Activated naive CD4-positive, alpha-beta T cell treated with anti-CD3 and anti-CD28 coated beads for 36 hours (primary cell): ENCODE measurements at regions not wholly inside any gene's neighbourhood (a gene's known extent, or its start where the extent isn't known, plus 50 kb on each side); places are given as distances from the start of the nearest gene placed in this dataset.
"Not testable (repeated sequence)": the region's sequence is repeated elsewhere in the genome, so short reads cannot be mapped to it uniquely, and the experiment has no call there.

Experiments used
- CTCF ChIA-PET: fragments of 350-600 bp; sonication (Branson Sonifier 250); formaldehyde crosslinking; loops from one replicate; lab custom pipeline; 2021; ENCODE audit warnings: antibody characterized with exemption; lab: Charles Lee
- DNase-seq: peaks from one replicate; pipeline ENCODE4 v3.0.0-alpha.2; 2020
- H3K27ac Mint-ChIP-seq: one replicate; pipeline ENCODE4 v1.8.0; 2021; ENCODE audit warnings: mild to moderate bottlenecking, mixed read lengths
- H3K27me3 Mint-ChIP-seq: one replicate; pipeline ENCODE4 v1.8.0; 2021; ENCODE audit warnings: low read depth, mixed read lengths
- H3K36me3 Mint-ChIP-seq: one replicate; pipeline ENCODE4 v1.8.0; 2021; ENCODE audit warnings: low read depth, mixed read lengths
- H3K4me1 Mint-ChIP-seq: one replicate; pipeline ENCODE4 v1.8.0; 2021; ENCODE audit warnings: low read depth, mixed read lengths
- H3K4me3 Mint-ChIP-seq: one replicate; pipeline ENCODE4 v1.8.0; 2021; ENCODE audit warnings: mild to moderate bottlenecking, moderate library complexity, mixed read lengths
- H3K9me3 Mint-ChIP-seq: one replicate; pipeline ENCODE4 v1.8.0; 2021; ENCODE audit warnings: mixed read lengths
- intact Hi-C: fragments of 100-400 bp; cut with micrococcal nuclease; formaldehyde crosslinking; loops from one replicate; pipeline ENCODE4 v1.15.1; 2023

DNA sequence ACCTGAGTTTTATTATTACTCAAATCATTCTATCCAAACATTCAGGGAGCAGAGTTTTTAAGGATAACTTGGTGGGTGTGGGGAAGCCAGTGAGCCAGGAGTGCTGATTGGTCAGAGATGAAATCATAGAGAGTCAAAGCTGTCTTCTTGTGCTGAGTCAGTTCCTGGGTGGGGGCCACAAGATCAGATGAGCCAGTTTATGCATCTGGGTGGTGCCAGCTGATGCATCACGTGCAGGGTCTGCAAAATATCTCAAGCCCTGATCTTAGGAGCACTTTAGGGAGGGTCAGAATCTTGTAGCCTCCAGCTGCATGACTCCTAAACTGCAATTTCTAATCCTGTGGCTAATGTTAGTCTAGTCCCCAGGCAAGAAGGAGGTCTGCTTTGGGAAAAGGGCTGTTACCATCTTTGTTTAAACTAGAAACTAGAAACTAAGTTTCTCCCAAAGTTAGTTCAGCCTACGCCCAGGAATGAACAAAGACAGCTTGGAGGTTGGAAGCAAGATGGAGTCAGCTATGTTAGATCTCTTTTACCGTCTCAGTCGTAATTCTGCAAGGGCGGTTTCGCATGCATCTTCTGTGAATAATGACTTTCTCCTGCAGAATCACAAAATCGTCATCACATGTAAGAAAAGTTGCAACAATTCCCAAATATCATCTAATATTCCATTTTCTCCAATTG, 97.5 kb downstream of the ZNF664 start:
- not testable (repeated sequence) for H3K9me3 Mint-ChIP-seq, DNase-seq

DNA sequence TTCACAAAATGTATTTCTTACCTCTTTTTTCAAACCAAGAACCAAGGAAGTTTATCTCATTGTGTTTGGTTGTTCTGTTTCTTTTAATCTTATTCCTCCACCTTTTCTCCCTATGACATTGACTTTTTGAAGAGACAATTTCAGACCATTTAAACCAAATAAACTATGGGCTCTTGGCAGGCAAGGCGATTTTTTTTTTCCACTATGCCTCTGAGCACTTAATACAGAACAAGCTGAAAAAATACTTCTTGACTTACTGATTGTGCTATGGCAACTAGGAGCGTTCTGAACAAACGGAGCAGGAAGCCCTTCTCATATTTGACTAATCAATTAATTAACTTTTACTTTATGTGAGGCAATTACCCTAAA, 98.0 kb downstream of the ZNF664 start:
- CTCF ChIA-PET = no interaction called here
- H3K36me3 Mint-ChIP-seq = peaks cover 1% of the 10 kb centered on the region
- no peaks in the 10 kb centered on the region for H3K27me3 Mint-ChIP-seq
- intact Hi-C loops = no loop called here
- no peak for DNase-seq
- H3K4me1 Mint-ChIP-seq = no peaks in the 10 kb centered on the region
- no peak overlapping the region for H3K4me3 Mint-ChIP-seq
- peaks cover 3% of the 10 kb centered on the region for H3K9me3 Mint-ChIP-seq
- H3K27ac Mint-ChIP-seq = no peak overlapping the region

More for the DNA sequence above, 97.5 kb downstream of the ZNF664 start:
- H3K27me3 Mint-ChIP-seq, H3K4me1 Mint-ChIP-seq, H3K27ac Mint-ChIP-seq, H3K36me3 Mint-ChIP-seq, intact Hi-C loops, H3K4me3 Mint-ChIP-seq: not testable (repeated sequence)
- CTCF ChIA-PET = interaction anchor here (0.6 to 2.0 kb wide), 3 partner anchors 34 to 697 kb away, joined by 3 to 6 read pairs (median 3); no protein-coding TSS in a partner anchor

DNA sequence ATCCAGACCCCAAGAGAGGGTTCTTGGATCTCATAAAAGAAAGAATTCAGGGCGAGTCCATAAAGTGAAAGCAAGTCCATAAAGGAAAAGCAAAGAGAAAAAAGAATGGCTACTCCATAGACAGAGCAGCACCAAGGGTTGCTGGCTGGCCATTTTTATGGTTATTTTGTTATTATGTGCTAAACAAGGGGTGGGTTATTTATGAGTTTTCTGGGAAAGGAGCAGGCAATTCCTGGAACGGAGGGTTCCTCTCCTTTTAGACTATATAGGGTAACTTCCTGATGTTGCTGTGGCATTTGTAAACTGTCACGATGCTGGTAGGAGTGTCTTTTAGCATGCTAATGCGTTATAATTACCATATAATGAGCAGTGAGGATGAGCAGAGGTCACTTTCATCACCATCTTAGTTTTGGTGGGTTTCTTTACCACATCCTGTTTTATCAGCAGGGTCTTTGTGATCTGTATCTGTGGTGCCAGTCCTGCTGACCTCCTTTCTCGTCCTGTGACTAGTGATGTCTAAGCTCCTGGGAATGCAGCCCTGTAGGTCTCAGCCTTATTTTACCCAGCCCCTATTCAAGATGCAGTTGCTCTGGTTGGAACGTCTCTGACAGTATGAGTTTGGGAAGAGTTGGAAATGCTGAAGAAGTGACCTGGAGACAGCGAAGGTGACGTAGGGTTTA, 100.5 kb downstream of the ZNF664 start:
- CTCF ChIA-PET = interaction anchor here (0.6 kb wide), 1 partner anchor 42 kb away, joined by 3 read pairs; no protein-coding TSS in a partner anchor
- no peak for DNase-seq
- H3K4me3 Mint-ChIP-seq = no peak overlapping the region
- H3K27ac Mint-ChIP-seq = no peak overlapping the region
- no peaks in the 10 kb centered on the region for H3K36me3 Mint-ChIP-seq
- no peaks in the 10 kb centered on the region for H3K27me3 Mint-ChIP-seq
- intact Hi-C loops = no loop called here
- H3K4me1 Mint-ChIP-seq = no peaks in the 10 kb centered on the region
- H3K9me3 Mint-ChIP-seq = no peaks in the 10 kb centered on the region

DNA sequence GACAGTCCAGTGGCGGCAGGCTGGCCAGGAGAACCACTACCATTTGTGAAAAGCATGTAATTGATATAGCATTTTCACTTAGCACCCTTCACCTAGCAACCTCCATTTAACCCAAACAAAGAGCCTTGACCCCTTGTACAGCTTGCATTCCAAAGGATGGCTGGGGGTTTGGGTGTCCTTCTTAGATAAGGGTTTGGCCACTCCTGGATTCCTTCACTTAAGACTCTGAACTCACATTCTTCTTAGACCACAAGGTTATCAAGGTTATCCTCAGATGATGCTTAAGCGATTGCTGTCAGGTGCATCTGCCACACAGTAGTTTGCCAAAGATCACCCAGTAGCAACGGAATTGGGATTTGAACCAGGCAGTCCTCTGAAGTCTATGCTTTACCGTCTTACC, 102.8 kb downstream of the ZNF664 start:
- H3K9me3 Mint-ChIP-seq = no peaks in the 10 kb centered on the region
- no peaks in the 10 kb centered on the region for H3K27me3 Mint-ChIP-seq
- no peak overlapping the region for H3K27ac Mint-ChIP-seq
- CTCF ChIA-PET = no interaction called here
- H3K36me3 Mint-ChIP-seq = no peaks in the 10 kb centered on the region
- no peaks in the 10 kb centered on the region for H3K4me1 Mint-ChIP-seq
- intact Hi-C loops = no loop called here
- no peak for DNase-seq
- no peak overlapping the region for H3K4me3 Mint-ChIP-seq

DNA sequence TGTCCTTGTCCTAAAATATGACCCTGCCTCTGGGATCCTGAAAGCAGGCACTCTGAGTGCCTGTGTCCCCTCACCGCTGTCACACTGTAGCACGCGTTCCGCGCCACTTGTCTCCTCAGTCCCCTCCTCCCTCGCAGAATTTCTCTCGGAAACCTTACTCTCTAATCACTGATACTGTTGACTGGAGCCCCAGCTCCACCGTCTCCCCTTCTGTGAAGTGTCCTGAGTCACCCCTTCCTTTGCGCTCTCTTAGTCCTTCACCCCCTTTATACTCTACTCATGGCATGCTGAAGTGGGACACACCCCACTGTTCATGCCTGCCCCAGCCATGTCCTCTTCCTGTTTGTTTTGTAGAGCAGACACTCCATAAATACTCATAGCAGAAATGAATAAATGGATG, 104.7 kb downstream of the ZNF664 start:
- no peaks in the 10 kb centered on the region for H3K4me1 Mint-ChIP-seq
- no peaks in the 10 kb centered on the region for H3K36me3 Mint-ChIP-seq
- no peaks in the 10 kb centered on the region for H3K27me3 Mint-ChIP-seq
- no peak overlapping the region for H3K27ac Mint-ChIP-seq
- no peak for DNase-seq
- H3K9me3 Mint-ChIP-seq = no peaks in the 10 kb centered on the region
- CTCF ChIA-PET = no interaction called here
- H3K4me3 Mint-ChIP-seq = no peak overlapping the region
- intact Hi-C loops = no loop called here

DNA sequence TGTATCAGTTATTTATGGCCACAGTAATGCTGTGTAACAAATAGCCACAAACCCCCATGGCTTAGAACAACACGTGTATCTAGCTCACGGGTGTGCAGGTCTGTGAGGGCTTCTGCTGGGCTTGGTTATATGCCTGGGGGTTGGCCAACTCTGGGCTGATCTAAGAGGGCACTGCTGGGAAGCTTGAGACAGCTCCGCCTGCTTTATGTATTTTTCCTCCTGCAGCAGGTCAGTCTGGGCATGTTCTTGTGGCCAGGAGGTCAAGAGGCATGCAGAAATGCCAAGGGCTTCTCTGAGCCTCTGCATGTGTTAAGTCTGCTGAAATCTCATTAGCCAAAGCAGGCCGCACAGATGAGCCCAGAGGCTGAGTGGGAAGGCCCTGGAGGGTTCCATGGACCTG, 105.8 kb downstream of the ZNF664 start:
- H3K27me3 Mint-ChIP-seq = no peaks in the 10 kb centered on the region
- CTCF ChIA-PET = interaction anchor here (1.1 kb wide), 1 partner anchor 42 kb away, joined by 4 read pairs; no protein-coding TSS in a partner anchor
- H3K36me3 Mint-ChIP-seq = no peaks in the 10 kb centered on the region
- no peak for DNase-seq
- no peaks in the 10 kb centered on the region for H3K4me1 Mint-ChIP-seq
- no peak overlapping the region for H3K27ac Mint-ChIP-seq
- H3K4me3 Mint-ChIP-seq = no peak overlapping the region
- intact Hi-C loops = no loop called here
- no peaks in the 10 kb centered on the region for H3K9me3 Mint-ChIP-seq

DNA sequence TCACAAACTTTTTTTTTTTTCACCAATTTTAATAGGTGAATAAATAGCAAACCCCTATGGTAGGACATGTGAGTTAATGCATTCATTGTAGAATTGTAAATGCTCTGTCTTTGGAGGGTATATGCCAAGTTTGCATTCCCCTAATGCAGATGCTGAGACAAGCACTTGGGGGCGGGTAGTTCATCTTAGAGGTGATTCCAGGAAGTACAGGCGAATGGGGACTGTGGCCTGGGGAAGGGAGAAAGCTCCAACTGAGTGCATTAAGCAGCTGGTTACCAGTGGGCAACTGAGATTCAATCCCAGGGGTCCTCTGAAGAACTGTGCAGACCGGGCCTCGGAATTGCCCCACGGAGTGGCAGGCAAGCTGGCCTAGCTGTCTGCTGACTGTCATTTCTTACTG, 107.6 kb downstream of the ZNF664 start:
- Mint-ChIP-seq H3K4me3 (no peak overlapping the region), H3K27me3 (peaks cover 2% of the 10 kb centered on the region), H3K4me1 (no peaks in the 10 kb centered on the region), H3K27ac (no peak overlapping the region), H3K36me3 (no peaks in the 10 kb centered on the region), H3K9me3 (no peaks in the 10 kb centered on the region)
- CTCF ChIA-PET = interaction anchor here (0.6 kb wide), 1 partner anchor 57 kb away, joined by 3 read pairs; no protein-coding TSS in a partner anchor
- no peak for DNase-seq
- intact Hi-C loops = no loop called here

DNA sequence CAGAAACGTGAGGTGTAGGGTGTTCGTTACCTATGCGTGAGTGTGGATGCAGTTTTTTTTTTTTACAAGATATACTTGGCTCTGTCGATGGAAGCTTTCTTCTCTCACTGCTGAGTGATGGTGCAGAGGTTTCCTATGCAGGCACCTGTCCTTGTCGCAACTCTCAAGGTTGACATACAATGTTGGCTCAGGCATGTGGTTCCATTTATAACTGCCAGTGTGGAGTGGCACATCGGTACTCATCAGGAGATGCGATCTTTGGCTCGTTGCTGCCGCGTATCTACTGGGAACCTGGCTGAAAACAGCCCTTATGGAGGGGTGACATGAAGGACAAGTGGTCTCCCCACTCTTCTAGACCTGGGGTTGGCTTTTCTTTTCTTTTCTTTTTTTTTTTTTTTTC, 109.0 kb downstream of the ZNF664 start:
- CTCF ChIA-PET = interaction anchor here (0.6 kb wide), 1 partner anchor 34 kb away, joined by 3 read pairs; no protein-coding TSS in a partner anchor
- H3K4me3 Mint-ChIP-seq = no peak overlapping the region
- no peak for DNase-seq
- no peaks in the 10 kb centered on the region for H3K9me3 Mint-ChIP-seq
- intact Hi-C loops = no loop called here
- H3K36me3 Mint-ChIP-seq = no peaks in the 10 kb centered on the region
- H3K4me1 Mint-ChIP-seq = no peaks in the 10 kb centered on the region
- no peak overlapping the region for H3K27ac Mint-ChIP-seq
- H3K27me3 Mint-ChIP-seq = peaks cover 3% of the 10 kb centered on the region

DNA sequence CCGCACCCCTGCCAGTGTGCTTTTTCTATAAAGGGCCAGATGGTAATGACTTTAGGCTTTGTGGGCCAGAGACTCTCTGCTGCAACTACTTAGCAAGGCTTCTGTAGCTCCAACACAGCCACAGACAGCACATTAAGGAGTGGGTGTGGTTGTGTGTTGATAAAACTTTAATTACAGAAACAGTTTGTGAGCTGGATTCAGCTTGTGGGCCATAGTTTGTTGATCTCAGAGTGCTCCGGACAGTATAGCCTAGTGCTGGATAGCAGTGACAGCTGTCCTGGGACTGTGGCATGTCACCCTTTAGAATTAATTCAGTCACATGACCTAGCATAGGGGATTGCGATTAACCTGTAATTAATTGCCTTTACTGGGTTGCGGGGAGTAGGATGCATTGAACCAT, 109.7 kb downstream of the ZNF664 start:
- no peaks in the 10 kb centered on the region for H3K36me3 Mint-ChIP-seq
- H3K9me3 Mint-ChIP-seq = no peaks in the 10 kb centered on the region
- H3K4me1 Mint-ChIP-seq = no peaks in the 10 kb centered on the region
- H3K27me3 Mint-ChIP-seq = peaks cover 3% of the 10 kb centered on the region
- no peak overlapping the region for H3K27ac Mint-ChIP-seq
- H3K4me3 Mint-ChIP-seq = no peak overlapping the region
- DNase-seq = no peak
- CTCF ChIA-PET = no interaction called here
- intact Hi-C loops = no loop called here

DNA sequence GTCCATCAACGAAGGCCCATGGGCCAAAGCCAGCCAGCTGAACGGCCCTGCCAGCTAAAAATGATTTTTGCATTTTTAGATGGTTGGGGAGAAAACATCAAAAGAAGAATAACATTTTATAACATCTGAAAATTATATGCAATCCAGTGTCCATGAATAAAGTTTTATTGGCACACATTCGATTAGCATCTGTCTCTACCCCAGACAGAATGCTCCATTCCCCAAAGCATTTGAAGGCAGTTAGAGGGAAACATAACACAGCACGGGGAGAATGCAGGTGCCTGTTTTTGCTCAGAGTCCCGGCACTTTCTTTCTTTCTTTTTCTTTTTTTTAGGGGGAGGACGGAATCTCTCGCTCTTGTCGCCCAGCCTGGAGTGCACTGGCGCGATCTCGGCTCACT, 110.7 kb downstream of the ZNF664 start:
- Mint-ChIP-seq H3K4me3 (no peak overlapping the region), H3K9me3 (no peaks in the 10 kb centered on the region), H3K4me1 (no peaks in the 10 kb centered on the region), H3K36me3 (no peaks in the 10 kb centered on the region), H3K27me3 (peaks cover 3% of the 10 kb centered on the region), H3K27ac (no peak overlapping the region)
- DNase-seq = no peak
- intact Hi-C loops = no loop called here
- CTCF ChIA-PET = no interaction called here

DNA sequence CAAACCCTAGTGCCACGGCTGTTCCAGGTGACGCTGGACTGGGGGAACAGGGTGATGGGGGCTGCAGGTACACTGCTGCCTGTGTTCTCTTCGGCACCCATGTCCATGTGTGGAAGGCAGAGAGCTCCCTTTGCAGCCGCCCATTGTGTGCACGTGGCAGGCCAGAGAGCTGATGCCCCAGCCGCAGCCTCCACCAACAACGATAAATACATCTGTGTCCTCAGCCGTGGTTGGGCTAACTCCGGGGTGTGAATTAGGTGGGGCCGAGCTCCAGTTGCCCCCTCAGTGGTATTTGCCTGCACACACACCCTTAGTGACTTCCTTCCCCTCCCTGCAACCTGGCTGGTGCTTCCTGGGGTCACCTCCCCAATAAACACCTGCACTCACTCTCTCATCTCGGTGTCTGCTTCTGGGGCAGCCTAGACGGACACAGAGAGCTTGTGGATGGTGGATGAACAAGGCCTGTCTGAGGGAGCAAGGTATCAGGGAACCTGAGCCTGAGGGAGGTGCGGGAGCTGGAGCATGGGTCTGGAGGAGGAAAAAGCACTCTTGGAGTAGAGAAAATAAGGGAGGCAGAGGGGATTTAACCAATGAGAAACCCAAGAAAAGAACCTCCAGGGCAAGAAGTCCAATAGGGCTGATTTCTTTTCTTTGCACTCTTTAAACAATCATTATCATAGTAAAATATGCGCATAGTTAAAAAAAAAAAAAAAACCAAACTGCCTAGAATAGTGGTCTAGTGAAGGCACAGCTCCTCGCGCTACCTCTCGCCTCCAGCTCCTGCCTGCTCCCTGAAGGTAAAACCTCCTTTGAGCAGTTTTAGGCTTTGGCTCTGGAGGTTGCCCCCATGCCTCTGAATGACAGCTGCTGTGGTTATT, 112.6 kb downstream of the ZNF664 start:
- DNase-seq = no peak
- intact Hi-C loops = no loop called here
- CTCF ChIA-PET = no interaction called here
- peaks cover 3% of the 10 kb centered on the region for H3K27me3 Mint-ChIP-seq
- no peaks in the 10 kb centered on the region for H3K4me1 Mint-ChIP-seq
- no peaks in the 10 kb centered on the region for H3K36me3 Mint-ChIP-seq
- no peak overlapping the region for H3K4me3 Mint-ChIP-seq
- H3K27ac Mint-ChIP-seq = no peak overlapping the region
- no peaks in the 10 kb centered on the region for H3K9me3 Mint-ChIP-seq

DNA sequence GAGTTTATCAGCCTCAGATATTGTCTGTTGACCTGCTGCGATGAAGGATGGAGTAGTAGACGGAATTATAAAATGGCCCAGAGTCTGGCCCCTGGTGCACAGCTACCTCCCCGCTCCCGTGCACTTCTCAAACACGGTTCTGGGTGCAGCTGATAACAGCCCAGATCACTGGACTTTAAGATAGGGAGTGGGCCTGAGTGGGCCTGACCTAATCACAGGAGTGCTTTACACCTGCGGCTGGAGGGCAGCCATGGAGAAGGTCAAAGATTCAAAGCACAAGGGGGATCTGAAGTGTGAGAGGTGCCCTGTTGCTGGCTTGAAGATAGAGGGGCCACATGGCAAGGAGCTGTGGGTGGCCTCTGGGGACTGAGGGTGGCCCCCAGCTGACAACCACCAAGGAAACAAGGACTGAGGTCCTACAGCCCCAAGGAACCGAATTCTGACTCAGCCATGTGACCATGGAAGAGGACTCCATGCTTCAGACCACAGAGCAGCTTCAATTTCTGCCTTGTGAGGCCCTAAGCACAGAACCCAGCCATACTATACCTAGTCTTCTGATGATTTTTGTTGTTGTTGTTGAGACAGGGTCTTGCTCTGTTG, 113.4 kb downstream of the ZNF664 start:
- CTCF ChIA-PET = no interaction called here
- intact Hi-C loops = no loop called here
- no peaks in the 10 kb centered on the region for H3K36me3 Mint-ChIP-seq
- H3K27ac Mint-ChIP-seq = no peak overlapping the region
- no peak overlapping the region for H3K4me3 Mint-ChIP-seq
- peaks cover 3% of the 10 kb centered on the region for H3K27me3 Mint-ChIP-seq
- no peaks in the 10 kb centered on the region for H3K4me1 Mint-ChIP-seq
- no peaks in the 10 kb centered on the region for H3K9me3 Mint-ChIP-seq
- DNase-seq = no peak
